ENCODE measurements at regions not wholly inside any gene's neighbourhood (a gene's known extent, or its start where the extent isn't known, plus 50 kb on each side); places are given as distances from the start of the nearest gene placed in this dataset.

DNA sequence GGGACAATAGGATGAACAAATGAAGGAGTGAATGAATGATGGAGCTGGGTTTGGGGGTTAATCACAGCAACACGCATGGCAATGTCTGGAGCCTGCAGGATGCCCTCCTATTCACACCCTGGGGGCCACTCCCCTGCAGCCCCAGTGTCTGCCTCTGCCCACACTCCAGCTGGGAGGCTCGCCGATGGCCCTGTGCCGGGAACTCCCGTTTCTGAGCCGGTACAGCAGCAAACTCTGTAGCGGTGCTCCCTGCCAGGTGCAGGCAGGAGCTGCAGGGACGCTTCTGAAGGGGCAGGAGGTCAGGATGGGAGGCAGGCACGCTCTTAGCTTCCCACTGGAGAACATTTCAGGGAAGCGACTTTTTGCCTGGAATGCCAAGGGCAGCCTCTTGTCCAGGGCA lies 55.4 kb upstream of the NCOR2 start:
- H3K27me3 Mint-ChIP-seq (ENCODE audit: low read depth in 2 of 2), result peaks cover 0 to 5% of the 10 kb centered on the region in 2 donors

GRCh38 chr12:124622331-124622730 lies 54.9 kb upstream of the NCOR2 start:
- TF ChIP-seq, protein P1, sequence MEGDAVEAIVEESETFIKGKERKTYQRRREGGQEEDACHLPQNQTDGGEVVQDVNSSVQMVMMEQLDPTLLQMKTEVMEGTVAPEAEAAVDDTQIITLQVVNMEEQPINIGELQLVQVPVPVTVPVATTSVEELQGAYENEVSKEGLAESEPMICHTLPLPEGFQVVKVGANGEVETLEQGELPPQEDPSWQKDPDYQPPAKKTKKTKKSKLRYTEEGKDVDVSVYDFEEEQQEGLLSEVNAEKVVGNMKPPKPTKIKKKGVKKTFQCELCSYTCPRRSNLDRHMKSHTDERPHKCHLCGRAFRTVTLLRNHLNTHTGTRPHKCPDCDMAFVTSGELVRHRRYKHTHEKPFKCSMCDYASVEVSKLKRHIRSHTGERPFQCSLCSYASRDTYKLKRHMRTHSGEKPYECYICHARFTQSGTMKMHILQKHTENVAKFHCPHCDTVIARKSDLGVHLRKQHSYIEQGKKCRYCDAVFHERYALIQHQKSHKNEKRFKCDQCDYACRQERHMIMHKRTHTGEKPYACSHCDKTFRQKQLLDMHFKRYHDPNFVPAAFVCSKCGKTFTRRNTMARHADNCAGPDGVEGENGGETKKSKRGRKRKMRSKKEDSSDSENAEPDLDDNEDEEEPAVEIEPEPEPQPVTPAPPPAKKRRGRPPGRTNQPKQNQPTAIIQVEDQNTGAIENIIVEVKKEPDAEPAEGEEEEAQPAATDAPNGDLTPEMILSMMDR (IDR thresholded peaks at IDR 0.05), result no peak
- Mint-ChIP-seq H3K9me3 (peaks cover 0 to 3% of the 10 kb centered on the region in 2 donors), H3K4me3 (no peak overlapping the region), H3K4me1 (peaks cover 0 to 6% of the 10 kb centered on the region in 2 donors), H3K27ac (no peak overlapping the region), H3K27me3 (ENCODE audit: low read depth in 2 of 2) (peaks cover under 1 to 5% of the 10 kb centered on the region in 2 donors), H3K36me3 (no peaks in the 10 kb centered on the region)
- peaks cover 9% of the 10 kb centered on the region for H3K4me1 ChIP-seq (ENCODE audit: control insufficient read depth, insufficient read depth, low read length)
- no peaks in the 10 kb centered on the region for H3K36me3 ChIP-seq (ENCODE audit: control insufficient read depth, insufficient read depth, low read length)
- no peak overlapping the region for H3K4me3 ChIP-seq (ENCODE audit: low read length)
- no peak overlapping the region for H3K27ac ChIP-seq (ENCODE audit: low read length)
- DNase-seq (no peak), ATAC-seq (no peak)
- WGBS (ENCODE audit: insufficient coverage), result 87% methylated on average over 7 of the region's 7 CpGs
- peaks cover 3% of the 10 kb centered on the region for H3K9me3 ChIP-seq (ENCODE audit: control insufficient read depth, insufficient read depth, low read length)
- no peaks in the 10 kb centered on the region for H3K27me3 ChIP-seq (ENCODE audit: control insufficient read depth, insufficient read depth, low read length)
- intact Hi-C loops (cut with micrococcal nuclease), result no loop called here

More for the DNA sequence above, 55.4 kb upstream of the NCOR2 start:
- H3K4me1 Mint-ChIP-seq, result peaks cover 0 to 6% of the 10 kb centered on the region in 2 donors
- Histone ChIP-seq H3K4me3 (ENCODE audit: low read length) (no peak overlapping the region), H3K9me3 (ENCODE audit: control insufficient read depth, insufficient read depth, low read length) (peaks cover 3% of the 10 kb centered on the region), H3K27me3 (ENCODE audit: control insufficient read depth, insufficient read depth, low read length) (no peaks in the 10 kb centered on the region), H3K4me1 (ENCODE audit: control insufficient read depth, insufficient read depth, low read length) (peaks cover 6% of the 10 kb centered on the region), H3K36me3 (ENCODE audit: control insufficient read depth, insufficient read depth, low read length) (no peaks in the 10 kb centered on the region), H3K27ac (ENCODE audit: low read length) (no peak overlapping the region)
- H3K36me3 Mint-ChIP-seq, result no peaks in the 10 kb centered on the region
- H3K27ac Mint-ChIP-seq, result no peak overlapping the region
- intact Hi-C loops (cut with micrococcal nuclease), result no loop called here
- DNase-seq (no peak), ATAC-seq (no peak)
- H3K9me3 Mint-ChIP-seq, result peaks cover 0 to 3% of the 10 kb centered on the region in 2 donors
- no peak overlapping the region for H3K4me3 Mint-ChIP-seq
- 90% methylated on average over 10 of the region's 10 CpGs for WGBS (ENCODE audit: insufficient coverage)
- TF ChIP-seq, protein P1 (IDR thresholded peaks at IDR 0.05), result no peak

DNA sequence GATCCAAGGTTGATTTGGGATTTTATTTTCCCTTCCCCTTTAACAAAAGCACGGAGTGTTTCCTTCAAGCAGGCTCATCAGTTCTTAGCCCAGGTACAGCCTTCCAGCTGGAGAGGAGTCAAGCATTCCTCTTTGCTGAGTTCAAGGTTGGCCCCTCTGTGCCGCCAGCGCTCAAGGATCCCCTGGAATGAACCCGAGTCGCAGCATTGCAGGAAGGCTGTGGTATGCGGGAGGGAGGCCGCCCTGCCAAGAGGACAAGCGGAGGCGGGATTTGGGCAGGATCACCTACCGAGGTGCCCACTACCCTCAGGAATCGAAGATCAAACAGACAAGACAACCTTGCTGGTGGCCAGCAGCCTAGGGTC lies 53.9 kb upstream of the NCOR2 start:
- H3K9me3 Mint-ChIP-seq, result peaks cover 0 to 3% of the 10 kb centered on the region in 2 donors

More for the DNA sequence above, 53.9 kb upstream of the NCOR2 start:
- H3K27ac Mint-ChIP-seq, result no peak overlapping the region
- no peaks in the 10 kb centered on the region for H3K27me3 ChIP-seq (ENCODE audit: control insufficient read depth, insufficient read depth, low read length)
- H3K9me3 ChIP-seq (ENCODE audit: control insufficient read depth, insufficient read depth, low read length), result peaks cover 3% of the 10 kb centered on the region
- no peak for ATAC-seq
- WGBS (ENCODE audit: insufficient coverage), result 92% methylated on average over 11 of the region's 11 CpGs
- H3K36me3 Mint-ChIP-seq, result no peaks in the 10 kb centered on the region
- H3K36me3 ChIP-seq (ENCODE audit: control insufficient read depth, insufficient read depth, low read length), result no peaks in the 10 kb centered on the region
- no peak overlapping the region for H3K27ac ChIP-seq (ENCODE audit: low read length)
- no peak overlapping the region for H3K4me3 ChIP-seq (ENCODE audit: low read length)
- no peak overlapping the region for H3K4me3 Mint-ChIP-seq
- peaks cover 7 to 8% of the 10 kb centered on the region in 2 donors for H3K27me3 Mint-ChIP-seq (ENCODE audit: low read depth in 2 of 2)
- intact Hi-C loops (cut with micrococcal nuclease), result no loop called here
- TF ChIP-seq, protein P1 (IDR thresholded peaks at IDR 0.05), result no peak
- peaks cover 0 to 3% of the 10 kb centered on the region in 2 donors for H3K4me1 Mint-ChIP-seq
- H3K4me1 ChIP-seq (ENCODE audit: control insufficient read depth, insufficient read depth, low read length), result peaks cover 14% of the 10 kb centered on the region
- no peak for DNase-seq
